Colonic mucosa (tissue), 4 donors: ENCODE measurements at regions not wholly inside any gene's neighbourhood (a gene's known extent, or its start where the extent isn't known, plus 50 kb on each side); places are given as distances from the start of the nearest gene placed in this dataset.

Experiments used
- DNase-seq: peaks from one replicate; pipeline ENCODE4 v3.0.0-alpha.2; 2020
- H3K27ac ChIP-seq: fragments of 200-600 bp; one replicate; pipeline ENCODE4 v1.8.0; 2021
- H3K27me3 ChIP-seq: fragments of 200-600 bp; one replicate; pipeline ENCODE4 v1.8.0; 2021
- H3K36me3 ChIP-seq: fragments of 200-600 bp; one replicate; pipeline ENCODE4 v1.8.0; 2021
- H3K4me1 ChIP-seq: fragments of 200-600 bp; one replicate; pipeline ENCODE4 v1.8.0; 2021; ENCODE audit warnings: mild to moderate bottlenecking
- H3K4me3 ChIP-seq: fragments of 200-600 bp; one replicate; pipeline ENCODE4 v1.8.0; 2021
- H3K9ac ChIP-seq, 2 donors: one replicate each; pipeline ENCODE4 v1.7.0; 2013; ENCODE audit warnings: control low read depth in 2 of 2, low read depth in 2 of 2, low read length in 2 of 2
- H3K9me3 ChIP-seq: fragments of 200-600 bp; one replicate; pipeline ENCODE4 v1.8.0; 2021
- CTCF ChIP-seq: fragments of 200-600 bp; IDR thresholded peaks from one replicate; pipeline ENCODE4 v1.8.0; 2022; ENCODE audit warnings: antibody characterized with exemption, mild to moderate bottlenecking
- intact Hi-C: fragments of 100-400 bp; cut with DNase I; formaldehyde crosslinking; loops from one replicate; pipeline ENCODE4 v1.14.1; 2022
- donor health status: healthy.
- donor health status: DM: no; HTN: no; CAD: no.
- donor health status: DM: no; HTN: no; CAD: no.

- Histone ChIP-seq H3K27ac (no peak overlapping the region), H3K36me3 (no peaks in the 10 kb centered on the region), H3K9me3 (no peaks in the 10 kb centered on the region), H3K4me1 (no peaks in the 10 kb centered on the region), H3K27me3 (no peaks in the 10 kb centered on the region), H3K9ac (no peak overlapping the region), H3K4me3 (no peak overlapping the region)
- intact Hi-C loops, result no loop called here
- no peak for DNase-seq
- no peak for TF ChIP-seq CTCF
Observed at GRCh38 chr13:107203146-107203847, 635.4 kb upstream of the ARGLU1 start.

DNA sequence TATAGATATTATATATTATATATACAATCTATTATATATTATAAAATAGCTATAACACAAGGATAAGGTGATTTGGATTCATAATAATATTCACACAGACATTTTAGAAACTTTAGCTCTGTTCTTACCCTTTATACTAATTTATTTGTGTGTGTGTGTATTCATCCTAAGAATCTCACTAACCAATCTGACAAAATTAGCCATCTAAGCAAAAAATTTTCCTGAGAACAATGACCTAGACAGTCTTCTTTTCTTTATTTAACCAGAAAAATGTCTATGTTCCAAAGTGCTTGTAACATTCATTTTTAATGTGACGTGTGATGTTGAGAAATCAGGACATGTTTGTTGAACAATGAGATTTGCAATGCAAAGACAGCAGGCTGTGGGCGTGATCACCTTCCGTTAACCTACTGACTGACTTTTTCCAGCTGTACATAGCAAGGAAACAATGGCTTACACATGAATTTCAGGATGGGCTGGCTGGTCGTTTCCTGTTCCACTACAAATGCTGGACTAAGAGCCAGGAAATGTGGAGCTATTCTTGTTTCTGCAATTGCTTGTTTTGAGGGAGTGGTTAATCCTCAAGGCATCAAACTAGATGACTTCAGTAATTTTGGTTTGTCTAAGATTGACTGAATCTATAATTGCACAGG is 634.6 kb upstream of the ARGLU1 start:
- Histone ChIP-seq H3K4me1 (no peaks in the 10 kb centered on the region), H3K27ac (no peak overlapping the region), H3K9me3 (no peaks in the 10 kb centered on the region), H3K9ac (no peak overlapping the region), H3K36me3 (no peaks in the 10 kb centered on the region), H3K27me3 (no peaks in the 10 kb centered on the region), H3K4me3 (no peak overlapping the region)
- no peak for DNase-seq
- TF ChIP-seq CTCF, result no peak
- intact Hi-C loops, result no loop called here

DNA sequence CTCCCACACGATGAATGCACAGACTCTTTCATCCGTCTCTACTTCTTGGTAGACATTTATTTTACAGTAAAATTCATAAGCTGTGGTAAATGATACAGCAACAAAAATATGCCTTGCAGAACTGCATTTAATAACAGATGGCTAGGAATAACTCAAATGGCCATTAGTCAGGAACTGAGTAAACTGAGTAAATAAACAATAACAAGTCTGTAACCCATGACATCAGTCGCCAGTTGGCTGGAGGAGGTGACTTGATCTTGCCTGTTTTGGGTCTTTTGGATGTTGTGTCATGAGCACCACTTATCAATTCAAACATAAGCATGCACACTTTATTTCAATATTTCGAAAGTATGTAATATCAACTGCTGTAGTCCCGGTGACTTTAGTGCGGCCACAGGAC is 632.6 kb upstream of the ARGLU1 start:
- Histone ChIP-seq H3K27me3 (no peaks in the 10 kb centered on the region), H3K9ac (no peak overlapping the region), H3K36me3 (no peaks in the 10 kb centered on the region), H3K4me1 (no peaks in the 10 kb centered on the region), H3K4me3 (no peak overlapping the region), H3K9me3 (no peaks in the 10 kb centered on the region), H3K27ac (no peak overlapping the region)
- no peak for TF ChIP-seq CTCF
- intact Hi-C loops, result no loop called here
- no peak for DNase-seq

DNA sequence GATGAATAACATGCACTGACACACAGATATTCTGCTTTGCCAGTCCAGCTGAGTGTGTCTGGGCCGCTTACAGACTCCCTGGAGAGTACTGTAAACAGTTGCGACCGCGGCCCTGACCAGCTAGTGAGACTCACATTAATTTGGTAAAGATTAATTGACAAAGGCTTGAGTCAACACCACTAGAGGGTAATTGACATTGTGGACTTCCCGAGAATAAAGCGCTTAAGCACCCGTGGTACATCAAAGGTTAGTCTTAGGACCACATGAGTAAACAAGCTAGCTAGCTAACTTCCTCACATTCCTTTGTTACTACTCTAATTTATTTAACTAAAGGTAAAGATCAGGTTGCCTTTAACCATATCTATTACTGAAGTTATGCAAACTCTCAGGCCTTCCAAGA is 624.4 kb upstream of the ARGLU1 start:
- no peak overlapping the region for H3K9ac ChIP-seq
- no peak overlapping the region for H3K27ac ChIP-seq
- no peaks in the 10 kb centered on the region for H3K27me3 ChIP-seq
- intact Hi-C loops, result no loop called here
- H3K36me3 ChIP-seq, result no peaks in the 10 kb centered on the region
- H3K9me3 ChIP-seq, result no peaks in the 10 kb centered on the region
- H3K4me1 ChIP-seq, result no peaks in the 10 kb centered on the region
- DNase-seq, result no peak
- no peak overlapping the region for H3K4me3 ChIP-seq
- TF ChIP-seq CTCF, result no peak

DNA sequence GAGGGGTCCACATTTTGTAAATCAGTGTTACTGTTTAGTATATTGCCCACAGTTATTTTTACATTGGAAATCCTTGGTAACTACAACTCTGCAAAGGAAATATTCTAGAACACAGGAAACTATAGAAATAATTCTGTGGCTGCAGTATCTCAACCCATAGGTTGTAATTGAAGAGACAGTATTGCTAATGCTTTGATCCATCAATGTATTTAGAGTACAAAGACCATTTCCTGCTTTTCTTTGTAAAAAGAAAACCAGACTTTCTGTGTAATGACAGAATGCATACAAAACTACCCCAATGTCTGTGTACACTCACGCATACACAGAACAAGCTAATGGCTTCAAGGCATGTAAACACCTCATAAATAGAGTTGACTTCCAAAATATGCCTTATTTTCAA is 622.1 kb upstream of the ARGLU1 start:
- Histone ChIP-seq H3K27ac (no peak overlapping the region), H3K27me3 (no peaks in the 10 kb centered on the region), H3K9me3 (no peaks in the 10 kb centered on the region), H3K4me3 (no peak overlapping the region), H3K36me3 (no peaks in the 10 kb centered on the region), H3K9ac (no peak overlapping the region), H3K4me1 (no peaks in the 10 kb centered on the region)
- no peak for DNase-seq
- intact Hi-C loops, result no loop called here
- TF ChIP-seq CTCF, result no peak
